ENCODE measurements at regions not wholly inside any gene's neighbourhood (a gene's known extent, or its start where the extent isn't known, plus 50 kb on each side); places are given as distances from the start of the nearest gene placed in this dataset.

DNA sequence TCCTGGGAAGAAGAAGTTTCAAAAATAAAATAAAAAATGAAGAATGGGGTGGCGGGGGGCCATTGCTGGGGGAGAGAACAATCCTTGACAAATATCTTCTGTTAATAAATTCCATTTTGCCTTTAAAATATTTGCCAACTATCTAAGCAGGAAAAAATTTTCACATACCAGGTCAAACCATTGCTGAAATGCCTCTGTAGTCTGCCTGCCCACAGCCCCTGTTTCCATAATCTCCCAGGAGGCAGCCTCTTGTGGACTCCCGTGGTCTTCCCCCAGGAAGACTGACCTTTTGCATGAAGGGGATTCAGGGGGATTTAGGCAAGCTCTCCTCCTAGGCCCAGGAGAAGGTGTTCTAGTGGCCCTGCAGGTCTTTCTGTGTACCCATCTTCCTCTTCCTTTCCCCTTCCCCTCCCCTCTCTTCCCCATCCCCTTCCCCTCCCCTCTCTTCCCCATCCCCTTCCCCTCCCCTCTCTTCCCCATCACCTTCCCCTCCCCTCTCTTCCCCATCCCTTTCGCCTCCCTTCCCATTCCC is 61.0 kb downstream of the RPL37A start:
- Histone ChIP-seq H3K4me3 (ENCODE audit: low read length in 2 of 2) (no peak overlapping the region), H3K4me1 (ENCODE audit: insufficient read depth, low read length) (no peaks in the 10 kb centered on the region), H3K27ac (ENCODE audit: low read depth, low read length) (no peak overlapping the region), H3K9me3 (ENCODE audit: control insufficient read depth in 1 of 2, low read length in 2 of 2) (no peaks in the 10 kb centered on the region), H3K27me3 (ENCODE audit: insufficient read depth, low read length) (no peaks in the 10 kb centered on the region), H3K36me3 (ENCODE audit: insufficient read depth, low read length) (no peaks in the 10 kb centered on the region)
- H3K36me3 Mint-ChIP-seq, result no peaks in the 10 kb centered on the region
- intact Hi-C loops (cut with micrococcal nuclease), result no loop called here
- no peaks in the 10 kb centered on the region for H3K4me1 Mint-ChIP-seq
- ChIA-PET POLR2A (ENCODE audit: partially characterized antibody) (no interaction called here), CTCF (ENCODE audit: partially characterized antibody) (no interaction called here)
- H3K27me3 Mint-ChIP-seq, result peaks cover 9% of the 10 kb centered on the region in 2 donors
- DNase-seq, result no peak
- H3K9me3 Mint-ChIP-seq, result peaks cover 0 to 5% (median 0%) of the 10 kb centered on the region in 8 donors
- H3K4me3 Mint-ChIP-seq, result no peak overlapping the region
- H3K27ac Mint-ChIP-seq, result no peak overlapping the region

DNA sequence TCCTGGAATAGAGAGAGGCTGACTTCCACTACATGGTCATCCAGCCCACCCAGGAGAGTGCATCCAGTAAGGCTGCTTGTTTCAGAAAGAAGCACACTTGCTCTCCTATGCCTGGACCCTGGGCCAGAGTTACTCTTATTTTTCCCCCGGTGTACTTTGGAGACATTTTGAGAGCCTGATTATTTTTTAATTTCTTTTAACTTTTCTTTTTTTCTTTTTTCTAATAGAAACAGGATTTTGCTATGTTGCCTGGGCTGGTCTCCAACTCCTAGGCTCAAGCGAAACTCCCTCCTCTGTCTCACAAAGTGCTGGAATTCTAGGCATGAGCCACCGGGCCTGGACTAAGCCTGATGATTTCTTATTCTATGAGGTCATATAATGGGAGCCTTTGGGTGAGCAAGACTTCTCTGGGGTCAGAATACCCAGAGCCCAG is 62.2 kb downstream of the RPL37A start:
- no peak overlapping the region for H3K27ac Mint-ChIP-seq

DNA sequence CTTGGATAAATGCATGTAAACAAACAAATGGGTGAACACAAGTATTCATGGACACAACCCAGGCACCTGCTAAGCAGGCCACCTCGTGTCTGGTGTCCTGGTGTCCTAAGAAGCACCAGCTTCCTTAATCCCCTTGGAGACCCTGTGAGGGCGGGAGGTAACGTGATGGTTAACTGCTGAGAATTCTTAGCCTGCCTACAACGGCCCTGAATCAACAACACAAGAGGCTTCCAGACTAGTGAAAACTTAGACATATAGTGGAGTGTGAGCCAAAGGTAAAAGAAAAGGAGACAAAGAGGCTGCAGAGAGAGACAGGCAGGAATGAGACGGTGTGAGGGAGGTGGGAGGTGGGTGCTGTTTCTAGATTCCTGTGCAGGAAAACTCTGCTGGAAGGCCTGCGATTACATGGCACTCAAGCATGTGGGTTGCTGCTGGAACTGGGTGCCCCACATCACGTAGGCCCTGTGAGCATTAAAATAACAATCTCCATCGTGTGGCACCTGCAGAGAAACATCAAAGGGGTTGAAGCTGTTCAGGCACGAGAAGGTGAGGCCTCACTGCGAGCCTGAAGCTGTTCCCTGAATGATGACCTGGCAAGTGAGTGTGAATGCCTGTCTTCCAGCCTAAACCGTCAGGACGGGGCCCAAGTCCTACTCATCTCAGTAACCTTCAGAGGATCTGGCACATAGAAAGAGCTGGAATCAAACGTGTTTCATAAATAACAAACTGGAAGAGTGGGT is 64.2 kb downstream of the RPL37A start:
- no peaks in the 10 kb centered on the region for H3K36me3 ChIP-seq (ENCODE audit: insufficient read depth, low read length)
- Mint-ChIP-seq H3K4me3 (no peak overlapping the region), H3K9me3 (peaks cover 0 to 10% (median 0%) of the 10 kb centered on the region in 8 donors), H3K27ac (peak overlapping the region in 1 of 7 donors; percentile 43), H3K4me1 (no peaks in the 10 kb centered on the region), H3K36me3 (no peaks in the 10 kb centered on the region), H3K27me3 (peaks cover 13 to 15% of the 10 kb centered on the region in 2 donors)
- H3K27me3 ChIP-seq (ENCODE audit: insufficient read depth, low read length), result no peaks in the 10 kb centered on the region
- H3K27ac ChIP-seq (ENCODE audit: low read depth, low read length), result no peak overlapping the region
- POLR2A ChIA-PET (ENCODE audit: partially characterized antibody), result no interaction called here
- CTCF ChIA-PET (ENCODE audit: partially characterized antibody), result no interaction called here
- H3K9me3 ChIP-seq (ENCODE audit: control insufficient read depth in 1 of 2, low read length in 2 of 2), result no peaks in the 10 kb centered on the region
- H3K4me1 ChIP-seq (ENCODE audit: insufficient read depth, low read length), result no peaks in the 10 kb centered on the region
- no peak overlapping the region for H3K4me3 ChIP-seq (ENCODE audit: low read length in 2 of 2)
- no peak for DNase-seq
- intact Hi-C loops (cut with micrococcal nuclease), result no loop called here

More for the DNA sequence above, 62.2 kb downstream of the RPL37A start:
- intact Hi-C loops (cut with micrococcal nuclease), result no loop called here
- Histone ChIP-seq H3K4me1 (ENCODE audit: insufficient read depth, low read length) (no peaks in the 10 kb centered on the region), H3K27ac (ENCODE audit: low read depth, low read length) (no peak overlapping the region), H3K36me3 (ENCODE audit: insufficient read depth, low read length) (no peaks in the 10 kb centered on the region), H3K27me3 (ENCODE audit: insufficient read depth, low read length) (no peaks in the 10 kb centered on the region), H3K4me3 (ENCODE audit: low read length in 2 of 2) (no peak overlapping the region), H3K9me3 (ENCODE audit: control insufficient read depth in 1 of 2, low read length in 2 of 2) (no peaks in the 10 kb centered on the region)
- ChIA-PET POLR2A (ENCODE audit: partially characterized antibody) (no interaction called here), CTCF (ENCODE audit: partially characterized antibody) (no interaction called here)
- H3K36me3 Mint-ChIP-seq, result no peaks in the 10 kb centered on the region
- no peak overlapping the region for H3K4me3 Mint-ChIP-seq
- DNase-seq, result no peak
- peaks cover 11% of the 10 kb centered on the region in 2 donors for H3K27me3 Mint-ChIP-seq
- H3K4me1 Mint-ChIP-seq, result no peaks in the 10 kb centered on the region
- peaks cover 0 to 10% (median 0%) of the 10 kb centered on the region in 8 donors for H3K9me3 Mint-ChIP-seq

DNA sequence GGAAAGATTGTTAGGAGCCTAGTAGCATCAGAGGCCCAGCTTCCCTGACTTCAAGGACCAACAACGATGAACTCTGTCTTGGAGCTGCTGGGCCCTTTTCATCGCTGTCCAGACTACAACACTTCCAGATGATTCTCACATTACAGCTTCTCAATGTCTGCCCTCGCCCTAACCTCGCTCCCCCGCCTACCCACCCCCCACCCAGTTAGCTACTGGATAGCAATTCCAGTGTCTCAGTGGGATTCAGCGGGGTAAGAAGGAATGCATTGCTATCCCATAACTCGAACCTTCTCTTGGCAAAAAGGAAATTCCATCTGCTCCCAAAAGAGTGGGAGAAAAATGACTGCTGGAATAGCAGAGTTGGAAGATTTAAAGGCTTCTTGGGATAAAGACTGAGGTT is 65.0 kb downstream of the RPL37A start:
- no peaks in the 10 kb centered on the region for H3K27me3 ChIP-seq (ENCODE audit: insufficient read depth, low read length)
- H3K9me3 ChIP-seq (ENCODE audit: control insufficient read depth in 1 of 2, low read length in 2 of 2), result no peaks in the 10 kb centered on the region
- H3K27ac ChIP-seq (ENCODE audit: low read depth, low read length), result no peak overlapping the region
- no peak for DNase-seq
- ChIA-PET POLR2A (ENCODE audit: partially characterized antibody) (no interaction called here), CTCF (ENCODE audit: partially characterized antibody) (no interaction called here)
- Mint-ChIP-seq H3K4me3 (no peak overlapping the region), H3K4me1 (no peaks in the 10 kb centered on the region), H3K27me3 (peaks cover 13 to 15% of the 10 kb centered on the region in 2 donors), H3K9me3 (peaks cover 0 to 10% (median 0%) of the 10 kb centered on the region in 8 donors), H3K27ac (no peak overlapping the region), H3K36me3 (no peaks in the 10 kb centered on the region)
- no peak overlapping the region for H3K4me3 ChIP-seq (ENCODE audit: low read length in 2 of 2)
- no peaks in the 10 kb centered on the region for H3K4me1 ChIP-seq (ENCODE audit: insufficient read depth, low read length)
- intact Hi-C loops (cut with micrococcal nuclease), result no loop called here
- no peaks in the 10 kb centered on the region for H3K36me3 ChIP-seq (ENCODE audit: insufficient read depth, low read length)

DNA sequence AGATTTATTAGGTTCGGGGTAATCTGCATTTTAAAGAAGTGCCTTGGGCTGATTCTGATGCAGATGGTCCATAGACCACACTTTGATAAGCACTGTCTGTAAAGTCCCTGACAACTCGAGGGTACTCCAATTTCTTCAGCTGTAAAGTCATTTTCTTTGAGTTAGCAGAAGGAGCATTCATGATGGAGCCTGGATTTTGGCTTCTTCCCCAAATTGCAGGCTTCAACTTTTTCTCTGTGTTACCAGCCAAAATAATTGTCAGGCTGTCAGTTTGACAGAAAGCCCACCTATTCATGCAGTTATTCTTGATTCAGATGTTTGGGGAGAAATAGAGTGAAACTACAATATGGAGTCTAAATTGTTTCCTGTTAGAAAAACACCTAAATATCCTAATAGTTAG is 66.0 kb downstream of the RPL37A start:
- Histone ChIP-seq H3K4me3 (ENCODE audit: low read length in 2 of 2) (no peak overlapping the region), H3K4me1 (ENCODE audit: insufficient read depth, low read length) (no peaks in the 10 kb centered on the region), H3K27me3 (ENCODE audit: insufficient read depth, low read length) (no peaks in the 10 kb centered on the region), H3K9me3 (ENCODE audit: control insufficient read depth in 1 of 2, low read length in 2 of 2) (no peaks in the 10 kb centered on the region), H3K36me3 (ENCODE audit: insufficient read depth, low read length) (no peaks in the 10 kb centered on the region), H3K27ac (ENCODE audit: low read depth, low read length) (no peak overlapping the region)
- Mint-ChIP-seq H3K4me1 (no peaks in the 10 kb centered on the region), H3K27ac (no peak overlapping the region), H3K27me3 (peaks cover 13 to 19% of the 10 kb centered on the region in 2 donors), H3K36me3 (no peaks in the 10 kb centered on the region), H3K4me3 (no peak overlapping the region), H3K9me3 (peaks cover 0 to 10% (median 0%) of the 10 kb centered on the region in 8 donors)
- ChIA-PET POLR2A (ENCODE audit: partially characterized antibody) (no interaction called here), CTCF (ENCODE audit: partially characterized antibody) (no interaction called here)
- intact Hi-C loops (cut with micrococcal nuclease), result no loop called here
- no peak for DNase-seq

DNA sequence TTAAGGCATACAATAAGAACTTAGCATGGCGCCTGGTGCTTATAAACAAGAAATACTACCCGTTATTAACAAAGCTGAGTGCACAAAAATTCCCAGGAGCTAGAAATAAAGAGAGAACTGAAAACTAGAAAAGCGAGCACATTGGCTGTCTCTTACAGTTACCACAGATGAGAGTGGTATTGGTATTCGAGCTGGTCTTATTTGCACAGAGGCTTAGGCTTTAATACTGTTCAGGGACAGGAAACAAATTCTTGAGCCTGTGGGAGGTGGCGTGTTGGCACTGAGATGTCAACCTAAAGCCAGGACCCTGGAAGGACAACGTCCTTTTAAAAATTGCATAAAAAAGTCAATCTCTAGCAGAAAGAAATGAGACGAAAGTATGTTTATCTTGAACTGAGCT is 67.3 kb upstream of the IGFBP2 start:
- no peaks in the 10 kb centered on the region for H3K36me3 Mint-ChIP-seq
- intact Hi-C loops (cut with micrococcal nuclease), result no loop called here
- no peak for DNase-seq
- no peak overlapping the region for H3K27ac Mint-ChIP-seq
- no peaks in the 10 kb centered on the region for H3K4me1 ChIP-seq (ENCODE audit: insufficient read depth, low read length)
- no peak overlapping the region for H3K27ac ChIP-seq (ENCODE audit: low read depth, low read length)
- ChIA-PET POLR2A (ENCODE audit: partially characterized antibody) (no interaction called here), CTCF (ENCODE audit: partially characterized antibody) (no interaction called here)
- no peaks in the 10 kb centered on the region for H3K36me3 ChIP-seq (ENCODE audit: insufficient read depth, low read length)
- H3K9me3 ChIP-seq (ENCODE audit: control insufficient read depth in 1 of 2, low read length in 2 of 2), result no peaks in the 10 kb centered on the region
- no peaks in the 10 kb centered on the region for H3K27me3 ChIP-seq (ENCODE audit: insufficient read depth, low read length)
- H3K27me3 Mint-ChIP-seq, result peaks cover 9 to 17% of the 10 kb centered on the region in 2 donors
- no peak overlapping the region for H3K4me3 Mint-ChIP-seq
- H3K4me1 Mint-ChIP-seq, result no peaks in the 10 kb centered on the region
- peaks cover 0 to 10% (median under 1%) of the 10 kb centered on the region in 8 donors for H3K9me3 Mint-ChIP-seq
- H3K4me3 ChIP-seq (ENCODE audit: low read length in 2 of 2), result no peak overlapping the region

DNA sequence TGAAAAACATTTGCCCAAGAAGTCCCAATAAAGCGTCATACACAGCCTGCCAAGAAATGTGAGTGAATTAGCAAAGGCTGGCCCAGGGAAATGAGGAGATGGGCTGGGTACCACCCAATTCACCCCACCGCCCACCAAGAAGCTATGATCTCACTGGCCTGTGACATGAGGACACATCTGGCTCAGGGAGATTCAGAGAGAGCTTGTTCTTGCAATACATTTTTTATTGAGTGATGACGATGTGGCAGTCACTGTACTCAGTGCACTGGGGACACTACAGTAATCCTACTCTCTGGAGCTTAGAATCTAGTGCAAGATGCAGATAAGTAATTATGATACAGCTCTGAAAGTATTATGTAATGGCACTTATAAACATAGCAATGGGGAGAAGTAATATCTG is 64.6 kb upstream of the IGFBP2 start:
- Mint-ChIP-seq H3K9me3 (peaks cover 4 to 16% (median 5%) of the 10 kb centered on the region in 8 donors), H3K4me1 (no peaks in the 10 kb centered on the region), H3K27me3 (peaks cover 4 to 17% of the 10 kb centered on the region in 2 donors), H3K27ac (no peak overlapping the region), H3K36me3 (peaks cover 0 to 3% of the 10 kb centered on the region in 2 donors), H3K4me3 (no peak overlapping the region)
- H3K9me3 ChIP-seq (ENCODE audit: control insufficient read depth in 1 of 2, low read length in 2 of 2), result no peaks in the 10 kb centered on the region
- intact Hi-C loops (cut with micrococcal nuclease), result no loop called here
- no peaks in the 10 kb centered on the region for H3K36me3 ChIP-seq (ENCODE audit: insufficient read depth, low read length)
- no peak overlapping the region for H3K4me3 ChIP-seq (ENCODE audit: low read length in 2 of 2)
- ChIA-PET POLR2A (ENCODE audit: partially characterized antibody) (no interaction called here), CTCF (ENCODE audit: partially characterized antibody) (no interaction called here)
- DNase-seq, result no peak
- no peaks in the 10 kb centered on the region for H3K4me1 ChIP-seq (ENCODE audit: insufficient read depth, low read length)
- no peaks in the 10 kb centered on the region for H3K27me3 ChIP-seq (ENCODE audit: insufficient read depth, low read length)
- H3K27ac ChIP-seq (ENCODE audit: low read depth, low read length), result no peak overlapping the region
